Cardiac septum (tissue), 1 donor: ENCODE measurements at regions not wholly inside any gene's neighbourhood (a gene's known extent, or its start where the extent isn't known, plus 50 kb on each side); places are given as distances from the start of the nearest gene placed in this dataset.
"Not testable (repeated sequence)": the region's sequence is repeated elsewhere in the genome, so short reads cannot be mapped to it uniquely, and the experiment has no call there.

Experiments
- DNase-seq: peaks from one replicate; pipeline ENCODE4 v3.0.0-alpha.2; 2020; ENCODE audit warnings: low spot score
- intact Hi-C: fragments of 100-400 bp; cut with DNase I; formaldehyde crosslinking; loops from one replicate; pipeline ENCODE4 v1.14.0; 2022
- donor health status: DM: no; HTN: no; CAD: no.

DNA sequence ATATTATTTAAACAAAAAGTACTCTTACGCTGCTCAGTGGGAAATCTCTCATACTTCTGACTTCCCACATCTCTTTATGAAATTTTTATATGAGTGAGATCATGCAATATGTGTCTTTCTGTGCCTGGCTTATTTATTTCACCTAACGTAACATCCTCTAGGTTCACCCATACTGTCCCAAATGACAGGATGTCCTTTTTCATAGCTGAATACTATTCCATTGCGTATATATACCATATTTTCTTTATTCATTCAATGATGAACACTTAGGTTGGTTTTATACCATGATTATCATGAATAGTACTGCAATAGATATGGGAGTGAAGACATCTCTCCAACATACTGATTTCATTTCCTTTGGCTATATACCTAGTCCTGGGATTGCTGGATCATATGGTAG lies 57.8 kb upstream of the TPP2 start:
- intact Hi-C loops = no loop called here

GRCh38 chr13:102536695-102537485 lies 59.9 kb upstream of the TPP2 start:
- intact Hi-C loops = no loop called here
- no peak for DNase-seq

More for the DNA sequence above, 57.8 kb upstream of the TPP2 start:
- DNase-seq = no peak

DNA sequence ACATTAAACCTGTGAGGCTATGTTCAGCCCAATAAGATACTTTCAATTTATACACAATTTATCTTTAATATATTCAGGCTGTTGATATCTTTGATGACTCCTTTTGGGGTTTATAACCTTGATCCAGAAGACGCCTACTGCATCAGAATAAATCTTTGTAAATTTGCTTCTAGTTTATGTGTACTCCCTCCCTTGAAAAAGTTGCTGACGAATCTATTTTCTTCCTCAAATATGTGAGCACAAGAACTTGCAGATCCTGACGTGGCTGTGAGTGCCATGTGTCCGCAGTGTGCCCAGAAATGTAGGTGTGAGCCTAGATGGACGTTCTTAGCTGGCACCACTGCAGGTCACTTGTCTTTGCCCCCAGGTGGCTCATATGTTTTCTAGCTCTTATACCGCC lies 60.6 kb upstream of the TPP2 start:
- intact Hi-C loops = no loop called here
- no peak for DNase-seq

DNA sequence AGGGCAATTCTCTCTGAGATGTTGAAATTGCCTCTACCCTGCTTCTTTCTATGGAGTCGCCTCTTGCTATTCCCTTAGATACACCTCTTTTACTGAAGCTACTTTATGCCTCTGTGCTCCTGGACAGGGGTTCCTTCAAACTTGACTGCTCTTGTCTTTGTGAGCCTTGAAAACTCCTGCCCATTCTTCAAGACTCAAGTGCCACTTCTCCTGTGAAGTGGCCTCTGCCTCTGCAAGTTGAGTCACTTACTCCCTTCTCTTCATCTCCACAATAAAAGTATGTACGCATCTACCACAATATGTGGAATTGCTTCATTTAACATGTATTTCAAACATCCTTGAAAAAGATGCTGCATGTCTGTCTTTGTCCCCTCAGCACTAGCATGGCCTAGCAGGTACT lies 66.0 kb upstream of the TPP2 start:
- DNase-seq = no peak
- intact Hi-C loops = no loop called here

GRCh38 chr13:102522251-102522650 lies 74.5 kb upstream of the TPP2 start:
- DNase-seq, intact Hi-C loops: not testable (repeated sequence)

DNA sequence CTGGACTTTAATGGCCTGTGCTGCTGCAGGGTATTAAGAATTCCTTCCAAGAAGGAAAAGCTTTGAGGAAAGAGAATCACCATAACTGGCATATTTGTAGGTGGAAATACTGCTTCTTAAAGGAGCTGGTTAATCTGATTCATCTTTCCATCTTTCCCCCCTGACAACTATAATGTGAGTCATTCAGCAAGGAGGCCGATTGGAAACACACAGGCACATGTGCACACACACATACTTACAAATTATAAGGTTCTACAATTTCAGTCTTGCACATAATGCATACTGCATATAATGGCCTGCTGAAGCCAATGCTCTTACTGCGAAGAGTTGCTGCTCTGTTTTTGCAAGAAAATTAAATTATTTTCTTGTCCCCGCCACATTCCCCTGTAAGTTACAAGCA lies 78.8 kb upstream of the TPP2 start:
- DNase-seq = no peak
- intact Hi-C loops = no loop called here

GRCh38 chr13:102510072-102510471 lies 86.7 kb upstream of the TPP2 start:
- no peak for DNase-seq
- intact Hi-C loops = no loop called here

GRCh38 chr13:102508411-102508810 lies 88.4 kb upstream of the TPP2 start:
- intact Hi-C loops = no loop called here
- DNase-seq = no peak

GRCh38 chr13:102504002-102504401 lies 92.8 kb upstream of the TPP2 start:
- intact Hi-C loops = no loop called here
- no peak for DNase-seq

- no peak for DNase-seq
- intact Hi-C loops = no loop called here
Measured at GRCh38 chr13:102495663-102496062, 93.8 kb upstream of the FGF14 start.

DNA sequence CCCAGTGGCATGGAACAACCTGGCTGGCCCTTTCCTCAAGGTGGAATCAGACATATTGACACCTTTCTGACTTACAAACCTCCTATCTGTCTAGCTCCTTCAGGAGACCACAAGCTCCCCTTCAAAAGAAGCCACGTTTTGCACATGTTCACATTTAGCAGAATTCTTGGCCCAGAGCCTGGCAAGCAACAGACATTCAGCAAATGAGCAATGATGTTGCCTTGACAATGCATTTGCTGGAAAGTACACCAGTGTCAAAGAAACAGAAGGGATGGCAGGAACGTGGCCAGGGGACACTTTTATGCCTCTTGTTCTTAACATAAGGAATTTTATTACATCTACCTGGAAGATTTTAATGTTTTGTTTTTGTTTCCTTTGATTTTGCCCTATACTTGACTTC lies 85.5 kb upstream of the FGF14 start:
- DNase-seq = no peak
- intact Hi-C loops = no loop called here

- DNase-seq = no peak
- intact Hi-C loops = no loop called here
Measured at GRCh38 chr13:102484329-102484728, 82.5 kb upstream of the FGF14 start.

DNA sequence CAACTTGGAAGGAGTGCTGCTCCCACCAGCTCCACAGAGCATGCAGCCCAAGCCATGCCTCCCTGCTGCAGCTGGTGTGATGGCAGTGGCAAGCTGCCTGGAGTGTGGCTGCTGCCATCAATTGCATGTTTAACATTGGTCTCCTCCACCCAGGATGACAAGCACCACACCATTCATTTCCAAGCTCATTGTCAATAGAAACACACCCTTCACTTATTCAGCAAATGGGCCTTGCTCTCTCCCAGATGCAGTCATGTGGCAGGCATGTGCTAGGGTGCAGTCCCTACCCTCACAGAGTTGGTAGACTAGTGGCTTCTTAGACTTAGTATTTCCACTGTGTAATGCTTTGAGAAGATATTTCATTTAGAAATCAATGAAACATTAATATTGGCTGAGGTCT lies 70.8 kb upstream of the FGF14 start:
- intact Hi-C loops = no loop called here
- DNase-seq = no peak

DNA sequence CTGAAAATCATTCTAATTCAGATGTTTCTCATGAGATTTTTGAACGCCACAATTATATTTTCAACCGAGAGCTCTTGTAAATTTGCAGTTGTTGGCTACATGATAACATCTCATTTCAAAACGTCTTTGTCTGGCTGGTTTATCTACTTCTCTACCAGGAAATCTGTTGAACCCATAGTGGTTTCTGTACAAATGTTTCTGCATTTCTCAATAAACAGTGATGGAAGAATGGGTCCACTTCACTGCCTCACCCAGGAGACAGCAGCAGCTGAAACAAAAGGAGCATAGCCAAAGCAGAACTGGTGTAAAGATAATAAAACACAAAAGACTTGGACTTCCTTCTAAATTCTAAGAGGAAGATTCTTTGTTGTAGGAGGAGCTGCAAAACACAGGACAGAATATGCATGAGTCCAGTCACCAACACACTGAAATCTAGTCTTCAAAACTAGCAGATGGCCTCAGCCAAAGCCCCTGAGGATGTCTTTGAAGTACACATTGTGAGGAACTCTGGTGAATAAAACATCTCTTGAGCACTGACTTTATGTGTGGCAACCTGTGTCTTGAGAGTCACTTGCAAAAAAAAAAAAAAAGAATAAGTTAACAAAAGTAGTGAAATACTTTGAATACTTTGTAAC lies 68.6 kb upstream of the FGF14 start:
- intact Hi-C loops = no loop called here
- DNase-seq = no peak

DNA sequence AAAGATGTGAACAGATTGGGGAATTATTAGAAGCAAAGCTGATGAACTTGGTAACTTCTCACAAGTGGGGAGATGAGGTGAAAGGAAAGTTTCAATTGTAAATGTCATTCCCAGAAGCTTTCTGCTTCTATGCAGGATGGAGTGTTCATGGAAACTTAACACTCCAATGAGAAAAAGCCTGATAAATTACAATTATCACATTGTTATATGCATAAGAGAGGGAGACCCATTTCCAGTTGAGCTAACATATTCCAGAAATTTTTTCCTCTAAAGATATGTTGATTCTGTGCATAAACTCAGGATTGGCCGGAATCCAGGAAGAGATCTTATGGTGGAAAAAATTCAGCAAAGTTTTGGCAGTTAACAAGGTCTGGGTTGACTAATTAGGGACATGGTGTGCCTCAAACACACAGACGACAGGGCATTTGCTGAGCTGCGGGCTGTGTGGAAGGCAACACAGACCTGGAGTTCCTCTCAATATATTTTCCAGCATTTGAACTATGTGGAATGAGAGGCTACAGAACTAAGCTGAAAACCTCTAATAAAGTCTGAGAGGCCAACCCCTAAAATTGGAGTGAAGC lies 64.9 kb upstream of the FGF14 start:
- intact Hi-C loops = no loop called here
- no peak for DNase-seq

DNA sequence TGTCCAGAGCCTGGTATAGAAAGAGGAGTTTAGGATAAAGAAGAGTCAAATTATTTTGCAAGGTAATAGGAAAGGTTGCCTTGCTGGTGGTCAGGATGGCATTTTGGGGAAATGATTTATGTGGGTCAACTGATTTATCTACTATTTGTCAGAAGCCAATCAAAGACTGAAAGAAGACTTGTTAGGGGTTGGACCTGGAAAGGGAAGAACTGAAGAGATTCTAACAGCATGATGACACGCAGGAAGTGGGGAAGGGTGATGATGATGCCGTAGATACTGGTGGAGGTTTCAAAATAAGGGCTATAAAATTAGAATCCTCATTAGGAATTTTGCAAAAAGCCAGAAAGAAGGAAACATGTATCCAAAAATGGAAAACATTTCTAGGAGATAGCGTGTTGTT lies 60.7 kb upstream of the FGF14 start:
- no peak for DNase-seq

DNA sequence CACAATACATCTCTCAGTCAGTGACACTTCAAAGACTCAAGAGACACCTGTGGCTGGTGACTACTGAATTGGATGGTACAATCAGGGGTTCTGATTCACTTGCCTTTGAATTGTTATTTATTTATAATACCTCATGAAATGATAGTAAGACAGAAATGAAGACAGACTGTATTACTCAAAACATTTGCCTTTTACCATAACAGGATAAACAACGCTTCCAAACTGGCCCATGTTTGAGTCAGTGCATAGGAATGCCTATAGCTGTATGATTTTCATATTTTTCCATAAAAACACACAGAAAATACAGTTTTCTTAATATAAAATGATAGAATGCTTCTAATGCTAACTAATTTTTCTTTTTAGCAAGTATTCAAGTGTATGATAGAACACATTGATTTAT lies 59.5 kb upstream of the FGF14 start:
- intact Hi-C loops = no loop called here
- DNase-seq = no peak

More for the DNA sequence above, 60.7 kb upstream of the FGF14 start:
- intact Hi-C loops = no loop called here

DNA sequence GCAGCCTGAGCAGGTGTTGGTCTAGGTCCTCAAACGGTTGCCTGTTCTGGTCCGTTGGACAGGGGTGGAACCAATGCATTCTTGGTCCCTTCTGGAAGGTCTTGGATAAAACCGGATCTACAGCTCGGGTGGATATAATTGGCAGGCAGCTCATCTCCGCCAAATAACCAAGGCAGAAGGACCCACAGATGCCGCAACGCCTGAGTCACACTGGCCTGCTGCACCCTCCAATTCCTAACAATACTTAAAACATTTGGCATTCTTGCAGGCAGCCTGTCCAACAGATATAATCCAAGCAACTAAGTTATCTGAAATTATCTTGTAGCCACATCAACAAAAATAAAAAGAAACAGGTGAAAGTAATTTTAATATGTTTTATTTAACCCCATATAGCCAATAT lies 59.0 kb upstream of the FGF14 start:
- intact Hi-C loops = no loop called here
- no peak for DNase-seq

GRCh38 chr13:102452836-102453235 lies 51.0 kb upstream of the FGF14 start:
- DNase-seq = no peak
- intact Hi-C loops = loop anchor here (10.0 kb wide), 1 partner anchor 668 kb away; no protein-coding TSS in a partner anchor
